Activated CD8-positive, alpha-beta memory T cell treated with anti-CD3 and anti-CD28 coated beads, Interleukin-2, amount 50 U/mL, for 48 hours (primary cell): ENCODE measurements at regions not wholly inside any gene's neighbourhood (a gene's known extent, or its start where the extent isn't known, plus 50 kb on each side); places are given as distances from the start of the nearest gene placed in this dataset.
A peak's percentile ranks its signal among the peaks of the same experiment; 100 is the strongest.
"Not testable (repeated sequence)": the region's sequence is repeated elsewhere in the genome, so short reads cannot be mapped to it uniquely, and the experiment has no call there.

ENCODE experiments used
- DNase-seq: peaks from one replicate; pipeline ENCODE4 v3.0.0-alpha.2; 2020

GRCh38 chr20:16801919-16802651, 53.9 kb downstream of the OTOR start:
- peak; percentile 81 for DNase-seq

DNA sequence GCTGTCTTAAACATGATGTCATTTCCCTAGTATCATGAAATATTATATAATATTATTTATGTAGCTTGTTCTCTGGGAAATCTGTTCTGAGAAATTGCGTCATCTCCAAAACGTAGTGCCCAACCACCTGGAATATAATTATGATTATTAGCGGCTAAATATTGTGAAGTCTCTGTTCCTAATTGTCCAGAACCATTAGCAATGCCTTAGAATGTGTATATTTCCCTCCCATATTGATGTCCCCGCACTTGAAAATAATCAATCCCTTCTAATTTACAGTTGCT, 54.4 kb downstream of the OTOR start:
- no peak for DNase-seq

- DNase-seq, result peak; percentile 81
Measured at GRCh38 chr20:16803965-16804792, 56.0 kb downstream of the OTOR start.

DNA sequence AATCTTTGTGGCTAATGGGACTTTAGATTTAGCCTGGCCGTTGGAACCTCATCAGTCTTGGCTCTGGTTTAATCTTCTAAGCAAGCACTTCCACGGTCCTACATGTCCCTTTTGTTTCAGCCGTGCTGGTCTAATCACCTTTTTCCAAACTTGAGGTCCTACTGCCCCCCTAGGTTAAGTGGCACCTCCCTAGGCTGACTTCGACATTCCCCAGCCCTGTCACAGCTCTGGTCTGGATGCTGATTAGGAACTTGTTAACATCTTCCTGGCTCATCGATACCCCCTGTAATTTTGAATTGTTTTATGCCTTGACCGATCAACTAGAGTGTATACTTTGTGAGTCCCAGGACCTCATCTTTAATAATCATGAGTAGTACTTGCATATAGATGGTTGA, 56.6 kb downstream of the OTOR start:
- no peak for DNase-seq

DNA sequence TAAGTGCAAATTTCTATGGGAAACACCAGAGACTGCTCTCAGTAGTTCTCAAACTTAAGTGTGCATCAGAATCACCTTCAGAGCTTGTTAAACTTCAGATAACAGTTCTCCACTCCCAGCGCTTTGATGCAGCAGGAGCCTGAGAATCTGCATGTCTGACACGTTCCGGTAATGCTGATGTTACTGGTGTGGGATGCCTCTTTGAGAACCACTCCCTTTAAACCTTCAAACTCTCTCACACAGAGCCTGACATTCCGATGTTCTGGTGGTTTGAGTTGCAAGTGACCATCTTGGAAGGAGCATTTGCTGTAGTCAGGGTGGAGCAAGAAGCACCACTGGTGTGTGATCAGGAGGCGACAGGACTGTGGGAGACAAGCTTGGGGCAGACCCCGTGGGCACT, 57.9 kb downstream of the OTOR start:
- no peak for DNase-seq

DNA sequence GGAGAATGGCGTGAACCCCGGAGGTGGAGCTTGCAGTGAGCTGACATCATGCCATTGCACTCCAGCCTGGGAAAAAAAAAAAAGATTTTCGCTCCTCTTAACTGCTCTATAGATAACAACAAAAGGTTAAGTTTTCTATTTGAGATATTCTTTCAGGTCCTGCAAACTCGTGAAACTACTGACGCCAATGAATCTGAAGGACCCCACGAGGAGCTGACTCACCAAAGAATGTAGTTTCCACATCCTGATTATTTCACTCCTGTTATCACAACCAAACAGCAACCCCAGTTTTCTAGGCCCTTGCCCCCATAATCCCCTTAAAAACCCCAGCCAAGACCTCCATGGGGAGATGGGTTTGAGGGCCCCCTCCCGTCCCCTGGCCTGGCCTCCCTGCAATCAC, 58.7 kb downstream of the OTOR start:
- no peak for DNase-seq

DNA sequence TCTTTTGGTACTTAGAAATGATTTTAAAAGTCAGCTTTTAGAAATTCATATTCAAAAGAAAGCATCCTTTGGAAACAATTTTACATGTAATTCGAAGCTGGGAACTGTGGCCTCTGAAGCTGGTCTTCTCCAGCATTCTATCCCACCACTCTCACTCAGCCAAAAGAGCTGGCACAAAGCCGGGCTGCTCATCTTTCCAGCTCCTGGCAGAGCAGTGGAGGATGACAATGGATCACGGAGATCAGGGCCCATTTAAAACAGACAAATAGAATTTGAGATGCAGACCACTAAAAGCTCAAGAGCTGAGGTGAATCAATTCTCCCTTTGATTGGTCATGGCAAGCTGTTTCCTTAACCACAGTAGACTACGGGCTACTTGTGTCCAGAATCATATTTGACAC, 60.6 kb downstream of the OTOR start:
- no peak for DNase-seq

- DNase-seq, result no peak
Measured at GRCh38 chr20:16810216-16810615, 62.1 kb downstream of the OTOR start.

GRCh38 chr20:16816192-16816591, 68.0 kb downstream of the OTOR start:
- DNase-seq, result no peak

- no peak for DNase-seq
Measured at GRCh38 chr20:16819483-16819882, 71.3 kb downstream of the OTOR start.

DNA sequence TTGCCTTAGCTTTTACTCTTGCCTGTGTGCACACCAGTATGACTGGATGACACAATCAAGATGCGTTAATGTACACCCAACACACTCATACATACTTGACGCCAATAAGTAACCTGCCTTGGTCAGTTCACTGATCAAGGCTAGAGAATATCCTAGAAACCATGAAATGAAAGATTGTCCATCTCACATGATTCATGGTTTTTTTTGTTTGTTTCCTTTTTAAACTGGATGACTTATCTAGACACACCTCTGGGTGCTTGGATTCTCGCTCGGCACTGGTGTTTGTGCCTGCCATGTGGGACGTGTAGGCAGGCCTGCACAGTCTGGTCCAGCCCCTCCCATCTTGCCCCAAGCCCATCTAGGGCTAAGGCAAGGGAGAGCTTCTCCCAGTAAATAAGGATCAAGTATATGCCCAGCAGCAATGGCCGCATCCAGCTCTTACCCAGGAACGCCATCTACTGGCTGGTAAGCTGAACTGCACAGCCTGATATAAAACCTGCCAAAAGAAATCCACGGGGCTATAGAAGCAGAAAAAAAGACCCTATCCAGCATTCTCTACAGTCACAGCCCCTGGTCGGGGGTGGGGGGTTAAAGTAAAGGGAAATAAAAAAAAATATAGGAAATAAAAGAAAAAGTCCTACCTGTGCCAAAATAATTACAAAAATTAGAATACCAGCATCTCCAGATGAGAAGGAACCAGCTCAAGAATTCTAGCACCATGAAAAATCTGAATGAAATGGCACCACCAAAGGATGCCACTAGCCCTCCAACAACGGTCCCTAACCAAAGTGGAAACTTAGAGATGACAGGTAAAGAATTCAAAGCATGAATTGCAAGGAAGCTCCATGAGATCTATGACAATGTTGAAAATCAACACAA, 73.3 kb downstream of the OTOR start:
- DNase-seq, result no peak

- no peak for DNase-seq
Measured at GRCh38 chr20:16824664-16825063, 76.5 kb downstream of the OTOR start.

- DNase-seq, result no peak
Measured at GRCh38 chr20:16828666-16829305, 80.6 kb downstream of the OTOR start.

GRCh38 chr20:16835690-16836089, 87.5 kb downstream of the OTOR start:
- not testable (repeated sequence) for DNase-seq

DNA sequence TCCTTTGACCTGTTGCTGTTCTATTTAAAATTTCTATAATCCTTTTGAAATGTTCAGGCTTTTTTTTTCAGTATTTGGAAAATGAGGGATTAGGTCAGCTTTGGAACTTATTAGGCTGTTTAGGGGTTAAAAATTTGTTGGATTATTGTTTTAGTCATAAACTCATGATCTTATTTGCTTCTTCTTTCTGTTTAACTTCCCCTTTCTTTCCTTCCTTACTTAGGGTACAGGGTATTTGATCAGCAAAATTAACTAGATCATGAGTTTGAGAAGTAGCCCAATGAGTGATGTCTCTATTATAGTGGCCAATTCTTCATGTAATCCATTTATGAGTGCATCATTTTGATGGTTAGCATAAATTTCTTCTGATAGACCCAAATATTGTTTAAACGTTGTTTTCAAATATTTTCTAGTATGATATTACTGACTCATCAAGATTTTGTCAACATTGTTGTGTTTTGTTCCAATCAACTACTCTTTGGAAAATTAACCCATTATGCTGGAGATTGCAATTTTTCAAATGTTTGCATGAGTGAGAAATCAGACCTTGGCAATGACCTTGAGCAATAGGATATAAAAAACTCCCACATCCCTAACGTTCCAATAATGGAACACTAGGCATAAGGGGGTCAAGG, 94.4 kb downstream of the OTOR start:
- no peak for DNase-seq

DNA sequence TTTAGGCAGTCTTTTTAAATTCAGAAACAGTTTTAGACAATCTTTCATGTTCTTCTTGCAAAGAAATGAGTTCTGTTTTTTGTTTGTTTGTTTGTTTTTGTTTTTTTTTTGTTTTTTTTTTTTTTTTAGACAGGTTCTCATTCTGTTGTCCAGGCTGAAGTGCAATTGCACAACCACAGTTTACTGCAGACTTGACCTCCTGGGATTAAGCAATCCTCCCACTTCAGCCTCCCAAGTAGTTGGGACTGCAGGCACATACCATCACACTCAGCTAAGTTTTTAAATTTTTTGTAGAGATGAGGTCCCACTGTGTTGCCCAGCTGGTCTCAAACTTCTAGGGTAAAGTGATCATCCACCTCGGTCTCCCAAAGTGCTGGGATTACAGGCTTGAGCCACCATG, 96.2 kb downstream of the OTOR start:
- DNase-seq, result no peak

DNA sequence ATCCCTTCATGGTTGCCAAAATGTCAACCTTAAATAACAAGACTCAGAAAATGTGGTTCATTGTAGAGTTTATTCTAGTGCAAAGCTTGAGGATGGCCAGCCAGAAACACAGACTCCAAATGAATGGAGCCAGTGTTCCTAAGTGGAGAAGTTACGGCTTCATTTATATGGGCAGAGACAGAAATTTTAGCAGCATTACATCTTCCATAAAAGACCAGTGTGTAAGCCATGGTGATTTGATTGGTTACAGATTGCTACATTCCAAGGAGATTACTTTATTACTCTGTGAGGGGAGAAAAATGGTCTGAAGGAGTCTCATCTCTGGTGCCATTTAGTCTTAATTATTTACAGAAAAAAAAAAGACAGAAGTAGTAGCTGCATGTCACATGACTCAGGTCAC, 97.8 kb downstream of the OTOR start:
- no peak for DNase-seq

DNA sequence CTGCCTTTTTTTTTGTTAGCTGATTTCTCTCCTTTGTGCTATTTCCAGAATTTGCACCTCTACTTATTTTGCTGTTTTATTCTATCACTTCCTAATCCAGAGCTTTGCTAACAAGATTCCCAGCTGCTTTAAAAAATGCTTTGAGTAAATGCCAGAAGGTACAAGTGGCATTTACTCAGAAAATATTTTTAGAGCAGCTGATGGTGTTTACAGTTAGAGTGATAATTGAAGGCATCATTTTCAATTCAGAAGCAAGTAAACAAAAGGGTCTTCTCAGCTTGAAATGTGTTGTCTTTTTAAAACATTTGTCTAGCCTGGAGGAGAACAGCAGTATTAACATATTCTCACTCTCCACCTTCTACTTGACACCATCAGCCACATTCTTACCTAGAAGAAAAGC, 99.9 kb downstream of the OTOR start:
- DNase-seq, result no peak

GRCh38 chr20:16848526-16848925, 100.4 kb downstream of the OTOR start:
- no peak for DNase-seq

- DNase-seq, result no peak
Measured at GRCh38 chr20:16860914-16861313, 112.8 kb downstream of the OTOR start.

DNA sequence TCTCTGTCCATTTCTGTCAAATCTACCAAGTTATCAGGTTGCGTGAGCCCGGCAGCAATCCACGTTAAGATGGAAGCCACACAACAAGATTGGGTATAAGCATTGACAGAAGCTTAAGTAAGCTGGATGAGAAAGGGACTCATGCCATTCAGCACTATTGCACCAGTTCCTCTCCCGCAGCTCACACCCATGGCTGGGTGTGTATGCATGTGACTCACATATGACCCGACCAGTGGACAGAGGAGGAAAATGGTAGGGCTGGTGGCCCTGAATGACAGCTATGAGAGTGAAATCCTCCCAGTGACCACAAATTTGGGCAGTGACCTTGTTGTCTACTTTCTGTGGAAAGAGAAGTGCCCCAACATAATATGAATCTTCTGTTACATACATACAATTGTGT, 113.5 kb downstream of the OTOR start:
- DNase-seq, result no peak

DNA sequence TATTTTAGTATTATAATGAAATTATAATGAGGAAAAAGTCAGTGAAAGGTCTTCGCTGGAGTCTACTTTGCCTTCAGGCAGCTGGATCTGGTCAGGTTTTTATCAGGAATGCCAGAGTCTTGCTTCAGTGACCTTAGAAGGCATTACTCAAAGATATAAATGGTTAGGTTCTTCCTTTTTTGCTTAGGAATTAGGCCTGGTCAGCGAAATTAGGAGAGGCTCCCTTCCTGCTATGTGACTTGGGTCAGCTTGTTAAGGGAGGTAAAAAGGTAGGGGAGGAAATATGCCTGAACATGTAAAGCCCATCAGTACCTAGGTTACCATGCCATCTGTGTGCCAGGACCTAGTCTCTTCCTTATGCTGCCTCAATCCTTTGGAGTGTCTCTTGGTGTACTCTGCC, 115.1 kb downstream of the OTOR start:
- DNase-seq, result no peak

DNA sequence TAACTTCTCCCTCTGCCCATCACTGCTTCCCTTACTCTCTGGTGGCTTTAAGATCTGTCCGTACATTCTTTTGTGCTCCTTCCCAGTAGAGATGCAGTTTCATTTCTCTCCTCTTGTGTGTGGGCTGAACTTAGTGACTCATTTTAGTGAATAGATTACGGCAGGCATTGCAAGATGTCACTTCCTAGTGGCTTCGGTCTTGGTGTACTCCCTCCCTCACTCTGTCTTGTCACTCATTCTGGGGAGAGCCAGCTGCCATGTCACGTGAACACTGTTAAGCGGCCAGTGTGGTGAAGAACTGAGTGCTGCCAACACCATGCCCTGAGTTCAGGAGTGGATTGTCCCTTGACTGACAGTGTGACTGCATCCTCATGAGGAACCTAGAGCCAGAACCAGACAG, 115.9 kb downstream of the OTOR start:
- DNase-seq, result no peak
